ENCODE measurements at regions not wholly inside any gene's neighbourhood (a gene's known extent, or its start where the extent isn't known, plus 50 kb on each side); places are given as distances from the start of the nearest gene placed in this dataset.

DNA sequence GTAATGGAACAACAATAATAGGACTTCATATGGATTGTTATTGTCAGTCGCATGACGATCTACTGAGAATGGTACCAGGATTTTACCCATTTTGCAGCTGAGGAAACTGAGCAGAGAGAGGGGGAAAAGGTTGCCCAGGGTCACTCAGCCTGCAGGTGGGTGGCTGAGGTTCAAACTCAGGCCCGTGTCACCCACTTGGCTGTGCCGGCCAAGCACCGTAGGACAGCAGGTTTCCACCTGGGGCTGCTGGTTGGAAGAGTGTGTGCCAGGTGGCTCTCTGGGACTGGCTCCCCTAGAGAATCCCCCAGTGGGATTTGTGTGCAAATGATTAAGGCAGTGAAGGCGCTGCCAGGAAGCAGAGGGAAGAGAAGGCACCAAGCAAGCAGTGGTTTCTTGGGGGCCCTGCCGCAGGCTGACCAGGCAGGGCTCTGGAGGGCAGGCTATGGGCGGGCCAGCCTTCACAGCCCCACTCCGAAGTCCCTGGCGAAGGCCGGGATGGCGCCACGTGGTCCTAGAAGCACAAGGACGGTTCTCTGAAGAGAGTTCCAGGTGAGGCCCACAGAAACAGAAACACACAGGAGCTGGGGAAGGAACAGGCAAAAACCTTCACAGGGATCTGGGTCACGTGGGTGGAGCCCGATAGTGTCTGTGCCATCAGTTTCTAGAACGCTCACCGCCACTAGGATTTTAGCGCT, 163.5 kb downstream of the IRF8 start:
- DNase-seq = no peak

DNA sequence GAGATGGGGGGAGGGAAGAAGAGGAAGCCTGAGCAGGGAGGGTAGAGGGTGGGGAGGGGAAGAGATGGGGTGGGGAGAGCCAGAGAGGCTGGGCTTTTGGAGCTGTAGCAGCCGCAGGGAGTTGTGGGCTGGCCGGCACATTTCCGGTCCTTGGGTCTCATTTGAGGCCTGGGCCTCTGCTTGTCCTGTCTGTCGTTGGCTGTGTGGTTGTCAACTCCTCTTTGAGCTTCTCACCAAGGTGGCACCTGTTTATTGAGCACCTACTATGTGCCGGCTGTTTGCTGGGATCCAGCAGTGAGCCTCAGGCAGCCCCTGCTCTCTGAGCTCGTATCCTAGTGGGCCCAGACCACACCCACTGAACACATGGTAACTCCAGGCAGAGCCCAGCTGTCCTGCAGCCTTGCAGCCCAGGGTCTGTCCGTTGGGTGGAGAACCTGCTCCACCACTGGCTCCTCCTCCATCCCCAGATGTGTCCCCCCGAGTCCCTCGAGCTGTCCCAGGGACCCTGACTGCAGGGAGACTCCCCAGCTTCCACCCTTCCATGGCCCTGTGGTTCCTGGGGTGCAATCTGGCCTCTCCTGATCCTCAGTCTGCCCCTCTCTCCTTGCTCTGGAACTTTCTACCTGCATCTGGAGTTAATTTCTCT, 164.9 kb downstream of the IRF8 start:
- no peak for DNase-seq

GRCh38 chr16:86064431-86065250, 165.7 kb downstream of the IRF8 start:
- DNase-seq = no peak

DNA sequence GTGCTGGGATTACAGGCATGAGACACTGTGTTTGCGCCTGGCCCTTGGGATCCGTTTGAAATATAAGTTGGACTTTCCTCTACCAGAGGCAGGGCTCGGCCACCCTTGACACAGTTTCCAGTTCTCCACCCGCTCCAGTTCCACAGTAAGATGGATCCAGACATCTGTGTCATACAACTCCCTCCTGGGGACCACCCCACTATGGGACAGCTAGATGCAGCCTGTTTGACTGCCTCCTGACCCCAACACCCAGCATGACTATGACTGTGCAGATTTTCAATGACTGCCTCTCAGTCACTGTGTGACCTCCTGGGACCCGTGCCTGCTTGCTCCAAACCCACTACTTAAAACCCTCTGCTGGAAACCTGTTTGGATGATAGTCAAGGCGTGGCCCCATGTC, 166.7 kb downstream of the IRF8 start:
- DNase-seq = no peak

GRCh38 chr16:86066811-86067210, 167.8 kb downstream of the IRF8 start:
- no peak for DNase-seq

GRCh38 chr16:86067516-86067915, 168.6 kb downstream of the IRF8 start:
- DNase-seq = no peak

DNA sequence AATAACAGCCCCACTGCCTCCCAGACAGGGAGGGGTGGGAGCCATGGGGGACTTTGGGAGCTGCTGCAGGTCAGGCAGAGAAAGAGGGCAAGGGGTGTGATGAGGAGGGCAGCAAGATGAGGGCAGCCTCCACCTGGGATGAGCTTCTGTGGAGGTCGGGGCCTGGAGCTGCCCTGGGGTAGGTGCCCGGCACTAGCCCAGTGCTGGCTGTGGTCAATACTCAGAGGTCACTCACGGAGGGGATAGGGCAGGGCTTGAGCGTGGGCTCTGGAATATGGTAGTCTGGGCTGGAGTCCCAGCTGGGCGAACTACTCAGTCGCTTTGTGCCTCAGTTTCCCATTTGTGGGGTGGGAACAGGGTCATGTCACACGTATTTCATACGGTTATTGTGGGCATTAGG, 169.0 kb downstream of the IRF8 start:
- no peak for DNase-seq

DNA sequence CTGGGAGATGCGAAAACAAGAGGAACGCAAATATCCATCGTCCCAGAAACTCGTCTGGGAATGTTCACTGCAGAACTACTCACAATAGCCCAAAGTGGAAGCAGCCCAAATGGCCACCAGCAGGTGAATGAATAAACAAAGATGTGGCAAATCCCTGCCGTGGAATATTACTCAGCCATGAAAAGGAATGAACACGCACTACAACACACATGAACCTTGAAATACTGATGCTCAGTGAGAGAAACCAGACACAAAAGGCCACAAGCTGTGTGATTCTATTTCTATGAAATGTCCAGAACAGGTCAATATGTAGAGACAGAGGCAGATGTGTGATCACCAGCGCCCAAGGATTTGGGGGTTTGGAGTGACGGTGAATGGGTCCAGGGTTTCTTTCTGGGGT, 169.8 kb downstream of the IRF8 start:
- no peak for DNase-seq

DNA sequence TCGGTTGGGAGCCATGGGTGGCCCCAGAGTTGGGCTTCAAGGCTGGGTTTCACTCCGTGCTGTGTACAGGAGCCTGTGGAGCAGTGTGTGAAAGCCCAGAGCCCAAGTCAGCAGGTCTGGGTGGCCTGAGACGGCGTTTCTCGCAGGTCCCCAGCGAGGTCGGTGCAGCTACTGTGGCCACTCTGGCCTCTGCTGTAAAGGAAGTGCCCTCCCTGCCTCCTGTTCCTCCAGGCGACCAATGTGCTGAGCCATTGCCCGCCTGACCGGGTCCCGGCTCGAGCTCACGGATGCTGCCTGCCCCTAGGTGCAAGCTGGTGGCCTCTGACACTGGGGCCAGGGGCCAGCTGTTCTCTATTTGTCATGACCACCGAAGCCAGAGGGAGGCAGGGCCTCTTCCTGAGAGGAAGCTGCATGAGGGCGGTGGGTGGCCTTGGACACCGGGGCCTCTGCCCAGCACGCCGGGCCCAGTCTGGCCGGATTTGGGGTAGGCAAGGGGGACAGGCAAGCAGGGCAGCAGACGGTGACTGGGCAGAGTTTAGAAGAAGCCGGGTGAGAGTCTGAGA, 170.9 kb downstream of the IRF8 start:
- DNase-seq = no peak

DNA sequence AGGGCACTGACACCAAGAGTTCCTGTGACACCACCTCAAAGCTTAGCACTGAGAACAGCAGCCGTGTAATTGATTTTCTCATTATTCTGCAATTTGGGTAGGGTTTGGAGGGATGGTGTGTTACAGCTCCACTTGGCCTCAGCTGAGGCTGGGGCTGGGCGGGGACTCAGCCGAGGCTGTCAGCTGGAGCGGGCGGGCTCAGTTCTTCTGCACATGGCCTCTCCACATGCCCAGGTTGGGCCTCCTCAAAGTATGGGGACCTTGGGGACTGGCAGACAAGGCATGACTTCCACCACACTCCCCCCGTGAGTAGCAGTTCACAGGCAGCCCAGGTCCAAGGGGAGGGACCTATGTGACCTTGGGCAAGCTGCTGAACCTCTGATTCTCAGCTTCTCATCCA, 171.5 kb downstream of the IRF8 start:
- DNase-seq = no peak

DNA sequence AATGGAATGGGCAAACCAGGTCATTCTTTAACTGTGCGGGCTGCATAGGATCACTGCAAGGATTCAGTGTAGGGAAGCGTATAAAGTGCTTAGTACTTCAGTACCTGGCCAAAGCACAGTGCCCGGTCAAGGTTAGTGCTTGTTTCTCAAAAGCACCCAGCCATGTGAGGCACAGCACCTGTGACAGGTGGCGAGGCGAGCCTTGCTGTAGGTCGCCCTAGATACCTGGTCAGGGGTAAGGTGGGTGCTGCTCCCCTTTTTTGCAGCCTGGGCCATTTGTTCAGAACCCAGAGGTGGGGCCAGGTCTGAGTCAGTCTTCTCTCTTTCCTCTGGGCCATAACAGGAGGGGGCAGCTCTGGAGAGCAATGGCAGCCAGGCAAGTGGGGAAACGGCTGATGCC, 172.0 kb downstream of the IRF8 start:
- no peak for DNase-seq

- no peak for DNase-seq
These were observed 172.8 kb downstream of the IRF8 start for GRCh38 chr16:86071611-86072240.

DNA sequence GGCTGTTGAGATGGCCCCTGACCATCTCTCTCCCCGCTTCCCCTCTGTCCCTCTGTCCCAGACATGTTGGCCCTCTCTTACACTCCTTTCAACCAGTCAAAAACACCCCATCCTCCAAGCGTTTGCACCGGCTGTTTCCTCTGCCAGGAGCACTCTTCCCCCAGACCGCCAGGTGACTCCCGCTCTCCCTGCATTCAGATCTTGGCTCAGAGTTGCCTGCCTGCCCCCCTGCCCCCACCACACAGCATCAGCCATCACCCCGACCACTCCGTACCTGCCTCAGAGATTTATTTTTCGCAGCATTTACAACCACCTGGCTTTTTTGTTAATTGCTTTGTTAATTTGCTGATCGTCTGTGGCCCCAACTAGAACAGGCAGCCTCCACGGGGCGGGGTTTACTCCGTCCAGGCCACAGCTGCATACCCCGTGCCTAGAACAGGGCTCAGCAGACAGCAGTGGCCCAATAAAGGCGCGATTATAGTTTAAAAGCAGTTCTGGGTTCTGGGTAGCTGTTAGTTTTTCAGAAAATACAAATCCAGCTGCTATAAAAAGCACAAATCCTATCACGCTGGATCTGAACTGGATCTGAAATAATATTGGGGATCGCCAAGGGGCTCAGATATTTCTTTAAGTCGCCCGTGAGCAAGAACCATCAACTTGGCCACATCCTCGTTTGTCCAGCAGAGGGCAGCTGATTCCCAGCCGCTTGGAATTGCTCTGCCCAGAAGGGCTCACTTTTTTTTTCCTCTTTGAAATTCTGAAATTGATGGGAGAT, 173.6 kb downstream of the IRF8 start:
- DNase-seq = peak; percentile 57

GRCh38 chr16:86073103-86073625, 174.2 kb downstream of the IRF8 start:
- DNase-seq = no peak

- DNase-seq = no peak
These were observed 175.0 kb downstream of the IRF8 start for GRCh38 chr16:86073763-86074493.

GRCh38 chr16:86074651-86075487, 175.9 kb downstream of the IRF8 start:
- no peak for DNase-seq

- no peak for DNase-seq
These were observed 176.5 kb downstream of the IRF8 start for GRCh38 chr16:86075488-86075785.

DNA sequence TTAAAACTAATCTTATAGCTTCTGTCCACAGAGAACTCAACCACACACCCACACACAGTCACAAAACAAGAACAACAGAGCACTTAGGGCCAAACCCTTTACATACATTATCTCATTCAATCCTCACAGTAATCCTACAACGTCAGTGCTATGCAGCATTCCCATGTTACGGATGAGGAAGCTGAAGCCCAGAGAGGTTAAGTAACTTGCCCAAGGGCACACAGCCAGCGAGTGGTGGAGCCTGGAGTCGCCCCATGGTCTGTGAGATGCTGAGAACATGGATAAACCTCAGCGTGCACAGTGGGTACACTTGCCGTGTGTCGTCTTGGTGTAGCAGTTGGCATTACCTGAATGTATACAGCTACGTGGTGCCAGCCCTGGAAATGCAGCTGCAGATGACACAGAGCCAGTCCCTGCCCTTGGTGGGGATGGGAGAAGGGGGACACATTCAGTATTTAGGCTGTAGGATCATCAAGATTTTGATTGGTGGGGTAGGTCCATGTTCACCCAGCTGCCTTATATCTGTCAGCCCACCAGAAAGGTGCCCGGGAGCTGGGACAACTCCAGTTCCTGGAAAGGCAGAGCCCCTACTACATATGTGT, 177.0 kb downstream of the IRF8 start:
- DNase-seq = no peak

DNA sequence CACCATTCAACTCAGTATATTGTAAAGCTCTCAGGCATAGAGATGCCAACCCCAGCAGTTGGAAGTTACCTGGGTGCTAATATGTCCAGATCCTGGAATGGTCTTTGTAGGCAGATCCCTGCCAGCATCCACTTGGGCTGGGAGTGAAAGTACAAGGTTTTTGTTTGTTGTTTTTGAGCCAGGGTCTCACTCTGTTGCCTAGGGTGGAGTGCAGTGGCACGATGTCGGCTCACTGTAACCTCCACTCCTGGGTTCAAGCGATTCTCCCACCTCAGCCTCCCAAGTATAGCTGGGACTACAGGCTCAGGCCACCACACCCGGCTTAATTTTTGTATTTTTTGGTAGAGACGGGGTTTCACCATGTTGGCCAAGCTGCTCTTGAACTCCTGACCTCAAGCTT, 177.6 kb downstream of the IRF8 start:
- DNase-seq = no peak

DNA sequence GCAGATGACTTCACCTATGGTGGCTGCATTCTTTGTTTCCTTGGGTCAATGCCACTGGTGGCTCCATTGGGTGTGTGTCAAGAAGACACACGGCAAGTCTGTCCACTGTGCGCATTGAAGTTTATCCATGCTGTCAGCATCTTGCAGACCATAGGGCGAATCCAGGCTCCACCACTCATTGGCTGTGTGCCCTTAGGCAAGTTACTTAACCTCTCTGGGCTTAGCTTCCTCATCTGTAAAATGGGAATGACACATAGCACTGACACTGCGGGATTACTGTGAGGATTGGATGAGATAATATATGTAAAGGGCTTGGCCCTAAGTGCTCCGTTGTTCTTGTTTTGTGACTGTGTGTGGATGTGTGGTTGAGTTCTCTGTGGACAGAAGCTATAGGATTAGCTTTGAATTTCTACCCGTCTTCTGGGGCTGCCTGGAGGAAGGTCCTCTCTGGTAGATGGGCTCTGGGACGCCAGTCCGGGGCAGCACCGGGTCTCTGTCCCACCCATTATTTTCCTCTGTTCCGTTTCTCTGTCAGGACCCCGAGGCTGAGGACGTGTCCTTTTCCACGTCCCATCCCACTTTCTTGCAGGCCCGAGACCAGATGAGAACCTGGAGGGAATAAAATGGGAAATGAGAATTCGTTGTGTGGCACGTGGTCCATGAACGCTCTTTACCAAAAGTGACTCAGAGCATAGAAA, 178.4 kb downstream of the IRF8 start:
- no peak for DNase-seq

Data from HCEC 1CT (cell line).